ENCODE measurements at regions not wholly inside any gene's neighbourhood (a gene's known extent, or its start where the extent isn't known, plus 50 kb on each side); places are given as distances from the start of the nearest gene placed in this dataset.

DNA sequence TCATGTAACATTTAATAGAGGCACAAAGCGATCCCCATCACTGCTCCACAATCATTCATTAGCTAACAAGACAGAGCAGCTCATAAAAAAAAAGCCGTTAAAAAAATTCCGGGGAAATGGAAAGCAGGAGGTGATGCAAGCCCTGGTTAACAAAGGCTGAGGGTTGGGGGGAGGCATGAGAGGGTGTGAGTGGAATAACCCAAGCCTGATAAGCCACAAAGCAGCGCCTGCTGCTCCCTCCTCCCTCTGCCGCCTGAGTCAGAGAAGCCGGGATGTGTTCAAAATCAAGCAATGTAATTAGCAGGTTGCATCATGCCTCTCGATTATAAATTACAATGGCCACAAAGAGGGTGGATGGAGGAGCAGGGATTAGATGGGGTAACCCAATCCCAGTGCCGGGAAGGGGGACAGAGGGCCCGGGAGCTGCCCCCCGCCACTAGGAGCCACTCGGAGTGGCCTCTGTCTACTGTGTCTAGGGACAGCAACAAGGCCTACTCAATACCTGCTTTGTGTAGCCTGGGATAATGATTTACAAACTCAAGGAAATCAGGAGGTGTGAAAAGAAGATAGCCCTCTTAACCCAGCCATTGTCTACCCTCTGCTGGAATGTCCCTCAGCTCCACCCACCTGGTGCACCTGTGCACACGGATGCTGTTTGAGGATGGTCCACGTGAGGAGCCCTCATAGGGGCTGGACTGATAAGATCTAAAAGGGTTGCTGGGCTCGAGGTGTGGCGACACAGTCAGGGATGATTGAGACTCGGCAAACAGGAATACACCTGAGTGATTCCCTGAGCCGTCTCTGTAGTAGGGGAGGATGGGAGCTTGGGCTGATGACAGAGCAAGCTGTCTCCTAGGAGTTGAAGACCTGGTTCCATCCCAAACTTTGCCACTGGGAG lies 156.9 kb downstream of the VEGFA start:
- in situ Hi-C loops (cut with HindIII; ENCODE audit: low sequenced_read_pairs): loop anchor here (5.0 kb wide), 1 partner anchor 85 kb away; no protein-coding TSS in a partner anchor

DNA sequence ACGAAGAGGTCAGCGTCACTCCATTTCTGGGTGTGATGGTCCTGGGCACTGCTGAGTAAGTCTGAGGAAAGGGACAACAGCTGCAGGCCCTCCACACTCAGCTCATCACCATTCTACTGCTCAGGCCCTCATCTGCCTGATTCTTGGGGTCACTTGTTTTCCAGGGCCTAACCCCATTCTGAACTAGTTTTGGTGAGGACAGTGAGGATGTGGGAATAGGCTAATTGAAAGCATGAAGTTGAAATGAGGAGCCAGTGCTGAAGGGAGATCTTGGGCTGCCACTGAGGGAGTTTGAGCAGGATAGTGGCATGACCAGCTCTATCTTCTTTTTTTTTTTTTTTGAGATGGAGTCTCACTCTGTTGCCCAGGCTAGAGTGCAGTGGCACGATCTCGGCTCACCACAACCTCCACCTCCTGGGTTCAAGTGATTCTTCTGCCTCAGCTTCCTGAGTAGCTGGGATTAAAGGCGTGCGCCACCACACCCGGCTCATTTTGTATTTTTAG lies 155.7 kb downstream of the VEGFA start:
- in situ Hi-C loops (cut with HindIII; ENCODE audit: low sequenced_read_pairs): loop anchor here (5.0 kb wide), 1 partner anchor 87 kb away; no protein-coding TSS in a partner anchor

DNA sequence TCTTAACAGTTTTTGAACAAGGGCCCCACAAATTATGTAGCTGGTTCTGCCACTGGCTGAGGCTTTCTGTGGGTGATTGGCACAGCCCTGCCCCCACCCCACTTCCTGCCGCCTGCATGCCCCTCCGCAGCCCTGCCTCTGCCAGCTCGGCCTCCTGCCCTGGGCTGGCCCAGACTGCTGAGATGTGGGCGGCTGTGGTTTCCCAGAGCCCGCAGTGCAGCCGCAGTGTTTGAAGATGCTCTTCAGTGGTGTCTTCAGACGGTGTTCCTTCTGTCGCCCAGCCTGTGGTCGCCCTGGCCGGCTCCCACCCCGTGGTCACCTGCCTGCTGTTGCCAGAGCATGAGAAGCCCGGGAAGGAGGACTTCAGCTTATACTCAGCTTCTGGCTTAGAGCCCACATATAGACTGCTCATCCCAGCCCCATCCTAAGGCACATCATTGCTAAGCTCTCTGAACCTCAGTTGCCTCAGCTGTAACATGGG lies 154.3 kb downstream of the VEGFA start:
- in situ Hi-C loops (cut with HindIII; ENCODE audit: low sequenced_read_pairs): no loop called here

DNA sequence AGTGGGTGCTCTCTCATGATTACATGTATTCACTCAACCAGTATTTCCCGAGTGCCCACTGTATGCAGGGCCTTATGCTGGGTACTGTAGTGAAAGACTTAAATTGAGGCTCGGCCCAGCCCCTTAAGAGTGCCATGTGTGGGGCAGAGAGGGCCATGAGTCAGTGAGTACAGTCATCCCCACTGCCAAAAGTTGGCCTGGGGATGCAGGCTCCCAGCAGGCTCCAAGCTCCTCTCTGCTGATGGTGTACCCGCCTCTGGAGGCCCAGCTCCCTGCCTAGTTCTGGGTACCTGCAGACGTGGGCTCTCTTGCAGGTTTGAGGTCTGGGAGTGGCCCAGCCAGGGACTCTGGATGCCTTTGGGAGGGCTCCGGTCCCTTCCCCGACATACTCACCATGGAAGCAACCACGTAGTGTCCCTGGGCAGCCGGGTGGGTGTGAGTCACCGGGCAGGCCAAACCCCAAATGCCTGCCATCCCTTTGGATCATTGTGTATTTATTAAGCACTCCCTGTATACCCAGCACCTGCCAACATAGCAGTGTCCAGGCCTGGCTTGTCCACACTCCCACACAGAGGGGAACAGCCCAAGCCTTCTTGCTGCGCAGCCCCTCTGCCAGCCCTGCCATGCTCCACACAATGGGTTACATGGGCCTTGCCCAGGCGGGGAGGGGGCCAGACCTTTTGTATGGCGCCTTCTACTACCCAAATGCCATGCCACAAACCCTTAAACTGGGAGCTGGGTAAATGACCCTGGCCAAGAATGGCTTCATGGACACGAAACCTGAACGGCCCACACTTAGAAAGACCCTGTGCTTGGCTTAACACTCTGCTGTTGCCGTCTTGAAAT lies 153.6 kb downstream of the VEGFA start:
- in situ Hi-C loops (cut with HindIII; ENCODE audit: low sequenced_read_pairs): no loop called here

DNA sequence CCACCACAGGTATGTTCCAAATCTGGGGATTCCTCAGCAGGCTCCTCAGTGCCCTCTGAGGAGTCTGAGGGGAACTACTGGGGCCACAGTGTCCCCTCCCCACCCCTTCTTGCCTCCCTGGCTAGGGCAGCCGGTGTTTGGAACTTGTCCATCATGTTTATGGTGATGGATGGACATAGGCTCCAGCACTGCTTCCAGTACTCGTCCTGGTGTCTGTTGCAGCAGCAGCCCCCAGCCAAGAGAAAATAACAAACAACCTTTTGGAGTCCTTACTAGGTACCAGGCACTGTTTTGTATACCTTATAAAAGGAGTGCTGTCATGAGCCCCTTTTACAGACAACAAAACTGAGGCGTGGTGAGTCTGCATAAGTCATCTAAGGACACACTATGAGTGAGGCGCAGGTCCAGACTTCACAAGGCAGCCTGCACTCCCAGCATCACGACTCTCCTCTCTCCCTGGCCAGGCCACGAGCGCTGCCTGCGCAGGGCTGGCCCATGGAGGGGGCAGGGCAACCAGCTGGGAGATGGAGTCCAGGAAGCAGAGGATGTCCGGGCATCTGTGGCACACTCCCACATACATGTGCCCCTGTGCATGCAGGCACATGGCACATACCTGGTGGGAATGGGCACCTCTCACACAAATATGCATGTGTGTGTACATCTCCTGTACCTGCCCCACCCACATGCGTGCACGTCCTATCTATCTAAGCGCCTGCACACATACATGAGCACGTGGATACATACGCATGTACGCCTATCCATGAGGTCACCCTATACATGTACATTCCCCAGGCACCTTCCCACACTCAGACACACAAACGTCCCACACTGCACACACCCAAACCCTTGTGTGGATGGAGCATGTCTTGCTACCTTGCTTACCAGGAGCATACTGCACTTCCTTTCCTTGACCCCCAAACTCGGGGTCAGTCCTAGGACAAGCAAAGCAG lies 152.7 kb downstream of the VEGFA start:
- in situ Hi-C loops (cut with HindIII; ENCODE audit: low sequenced_read_pairs): no loop called here

DNA sequence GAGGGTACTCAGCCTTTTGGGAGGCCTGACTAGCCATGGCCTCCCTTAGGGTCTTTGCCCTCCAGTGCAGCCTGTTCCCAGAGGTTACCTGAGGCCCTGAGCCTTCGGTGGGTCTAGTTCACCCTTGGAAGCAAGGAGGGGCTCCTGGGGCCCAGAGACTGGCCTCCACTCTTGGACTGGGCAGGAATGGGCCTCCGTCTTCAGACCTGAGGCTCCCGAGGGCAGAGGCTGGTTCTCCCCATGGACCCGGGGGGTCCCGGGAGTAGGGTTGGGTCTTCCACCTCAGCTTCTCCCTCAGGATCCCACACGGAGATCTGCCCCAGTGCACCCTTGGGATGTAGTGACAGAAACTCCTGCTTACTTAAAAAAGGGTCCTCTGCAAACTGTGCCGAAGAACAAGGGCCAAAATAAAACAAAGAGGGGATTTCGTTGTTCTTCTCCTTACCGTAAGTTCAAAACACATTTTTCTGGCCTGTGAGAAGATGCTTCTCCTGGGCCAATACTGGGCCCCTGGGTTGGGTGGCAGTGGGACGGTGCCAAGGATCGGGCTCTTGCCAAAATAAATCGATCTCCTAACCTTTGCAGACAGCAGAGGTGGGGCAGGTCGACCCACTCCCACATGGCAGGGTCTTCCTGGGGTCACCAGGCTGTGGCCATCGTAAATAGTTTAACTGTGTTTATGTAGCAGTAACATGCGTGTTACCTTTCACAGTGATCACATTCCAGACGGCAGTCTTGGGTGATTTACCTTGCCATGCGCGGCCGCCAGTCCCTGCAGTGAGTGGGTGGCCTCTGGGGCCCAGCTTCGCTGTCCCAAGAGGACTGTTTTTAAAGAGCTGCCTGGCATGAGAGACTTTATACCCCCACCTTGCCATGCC lies 151.8 kb downstream of the VEGFA start:
- in situ Hi-C loops (cut with HindIII; ENCODE audit: low sequenced_read_pairs): no loop called here

DNA sequence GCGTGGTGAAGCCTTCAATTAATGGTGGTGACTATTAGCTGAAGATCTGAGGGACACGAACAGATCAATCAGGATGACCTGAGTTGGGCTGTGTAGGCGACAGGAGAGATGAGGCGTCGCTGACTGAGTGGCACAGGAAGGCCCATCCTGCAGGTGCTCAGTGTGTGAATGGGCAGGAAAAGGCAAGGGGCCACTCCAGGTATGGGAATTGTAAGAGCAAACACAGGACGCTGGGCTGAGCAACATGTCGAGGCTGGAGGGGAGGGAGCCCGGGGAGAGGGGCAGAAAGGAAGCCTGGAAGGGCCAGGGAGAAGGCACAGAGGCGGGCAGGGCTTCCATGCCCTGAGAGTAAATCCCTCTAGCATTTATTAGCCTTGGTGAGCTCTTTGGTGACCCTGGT lies 151.0 kb downstream of the VEGFA start:
- in situ Hi-C loops (cut with HindIII; ENCODE audit: low sequenced_read_pairs): no loop called here

DNA sequence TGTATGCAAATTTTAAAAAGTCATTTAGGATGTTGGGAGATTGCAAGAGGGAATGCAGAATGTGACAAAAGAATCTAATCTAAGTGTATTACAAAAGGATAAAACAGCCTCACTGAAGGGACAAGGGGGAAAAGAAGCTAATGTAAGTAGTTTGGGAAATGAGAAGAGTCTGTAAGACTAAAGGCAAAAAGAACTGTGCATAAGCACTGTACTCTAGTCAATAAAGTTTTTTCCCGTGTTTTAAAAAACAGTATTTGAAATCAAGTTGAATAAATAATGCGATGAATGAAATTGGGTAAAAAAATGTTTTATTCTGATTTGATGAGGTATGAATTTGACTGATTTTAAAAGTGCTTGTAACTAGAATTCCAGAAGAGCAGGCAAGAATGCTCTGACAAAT lies 149.8 kb downstream of the VEGFA start:
- in situ Hi-C loops (cut with HindIII; ENCODE audit: low sequenced_read_pairs): no loop called here

DNA sequence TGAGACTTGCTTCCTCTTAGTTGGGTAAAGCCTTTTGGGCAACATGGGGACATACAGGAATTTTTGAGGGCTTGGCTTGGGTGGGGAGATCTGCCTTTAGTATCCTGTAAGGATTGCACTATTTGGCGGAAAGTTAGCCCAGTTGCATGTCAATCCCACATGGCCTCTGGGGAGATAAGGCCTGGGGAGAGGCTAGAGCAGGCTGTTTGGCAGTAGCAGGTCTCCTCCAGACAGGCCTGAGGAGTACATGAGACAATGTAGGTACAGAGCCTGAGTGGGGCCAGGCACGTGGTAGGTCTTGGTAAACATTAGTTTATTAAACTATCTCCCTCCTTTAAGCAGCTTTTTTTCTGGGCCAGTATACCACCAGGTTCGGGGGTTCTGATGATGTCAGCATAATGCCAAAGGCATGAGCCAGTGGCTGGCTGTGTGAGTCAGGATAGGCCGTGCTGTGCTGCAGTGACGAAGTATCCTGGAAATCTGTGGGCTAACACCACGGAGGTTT lies 147.9 kb downstream of the VEGFA start:
- in situ Hi-C loops (cut with HindIII; ENCODE audit: low sequenced_read_pairs): no loop called here

DNA sequence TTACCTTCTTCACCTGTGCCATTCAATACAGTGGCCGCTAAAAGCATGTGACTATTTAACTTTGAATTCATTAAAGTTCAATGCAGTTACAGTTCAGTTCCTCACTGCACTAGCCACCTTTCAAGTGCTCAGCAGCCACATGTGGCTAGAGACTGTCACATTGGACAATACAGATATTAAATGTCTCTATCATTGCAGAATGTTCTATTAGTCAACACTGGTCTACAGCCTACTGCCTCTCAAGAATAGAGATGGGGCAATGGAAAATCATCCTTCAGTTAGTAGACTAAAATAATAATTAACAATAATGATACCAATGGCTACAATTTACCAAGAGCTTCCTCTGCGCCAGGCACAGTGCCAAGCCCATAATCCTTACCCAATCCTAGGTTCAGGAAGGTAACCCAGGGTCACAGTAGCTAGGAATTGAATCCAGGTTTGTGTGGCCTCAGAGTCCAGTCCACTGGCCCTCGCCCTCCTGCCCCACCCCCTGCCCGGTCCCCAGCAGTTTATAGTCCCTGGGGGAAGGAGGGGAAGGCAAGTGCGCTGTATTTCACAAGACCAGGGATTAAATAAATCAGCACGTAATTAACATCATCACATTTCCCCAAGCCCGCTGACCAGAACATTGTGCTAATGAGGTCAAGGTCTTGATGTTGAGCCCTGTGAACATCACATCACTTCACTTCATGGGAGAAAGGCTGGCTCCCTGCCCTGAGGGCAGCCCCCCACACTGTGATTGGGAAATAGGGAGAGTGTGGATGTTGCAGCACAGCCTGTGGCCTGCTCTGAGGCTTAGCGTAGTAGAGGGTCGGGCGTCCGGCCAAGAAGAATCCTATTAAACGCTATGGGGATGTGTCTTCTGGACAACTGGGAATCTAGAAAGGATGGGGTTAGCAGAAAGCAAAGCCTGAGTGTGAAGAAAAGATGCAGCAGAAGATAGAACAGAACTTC lies 147.2 kb downstream of the VEGFA start:
- in situ Hi-C loops (cut with HindIII; ENCODE audit: low sequenced_read_pairs): no loop called here

DNA sequence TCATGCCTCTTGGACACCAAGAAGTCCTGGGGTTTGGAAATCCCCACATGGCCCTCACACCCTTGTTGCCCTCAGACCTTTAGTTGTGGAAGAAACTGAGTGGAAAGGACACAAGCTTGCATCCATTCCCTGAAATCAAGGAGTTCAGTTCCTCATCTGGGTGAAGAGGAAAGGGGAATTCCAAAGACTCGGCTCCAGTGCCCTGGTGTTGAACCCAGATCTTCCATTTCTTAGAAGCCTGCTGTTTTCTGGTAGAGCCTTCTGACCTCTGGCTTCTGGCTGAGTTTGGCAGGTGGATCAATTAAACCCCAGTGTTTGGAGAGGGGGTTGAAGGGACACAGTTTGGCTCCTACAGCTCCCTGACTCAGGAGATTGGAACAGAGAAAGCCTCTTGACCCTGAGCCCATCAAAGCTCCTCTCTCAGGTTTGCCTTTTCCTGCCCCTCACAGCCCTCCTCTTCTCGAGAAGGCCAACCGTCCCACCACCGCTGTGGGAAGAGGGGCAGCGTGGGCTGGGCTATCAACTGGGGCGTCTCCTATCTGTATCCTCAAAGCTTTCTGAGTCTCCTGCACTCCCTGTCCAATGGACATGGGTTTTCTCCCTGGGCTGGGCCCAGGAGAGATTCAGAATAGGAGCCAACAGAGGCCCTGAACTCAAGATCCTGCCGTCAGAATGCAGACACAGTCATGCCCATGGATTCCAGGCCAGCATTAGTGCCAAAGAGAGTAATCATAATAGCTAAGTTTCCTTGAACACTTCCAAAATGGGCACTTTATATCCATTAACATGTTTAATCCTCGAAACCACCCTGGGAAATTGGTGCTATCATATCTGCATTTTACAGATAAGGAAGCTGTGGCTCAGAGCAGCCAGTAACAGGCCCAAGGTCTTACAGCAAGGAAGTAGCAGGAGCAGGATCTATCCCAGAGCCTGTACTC lies 146.2 kb downstream of the VEGFA start:
- in situ Hi-C loops (cut with HindIII; ENCODE audit: low sequenced_read_pairs): no loop called here

DNA sequence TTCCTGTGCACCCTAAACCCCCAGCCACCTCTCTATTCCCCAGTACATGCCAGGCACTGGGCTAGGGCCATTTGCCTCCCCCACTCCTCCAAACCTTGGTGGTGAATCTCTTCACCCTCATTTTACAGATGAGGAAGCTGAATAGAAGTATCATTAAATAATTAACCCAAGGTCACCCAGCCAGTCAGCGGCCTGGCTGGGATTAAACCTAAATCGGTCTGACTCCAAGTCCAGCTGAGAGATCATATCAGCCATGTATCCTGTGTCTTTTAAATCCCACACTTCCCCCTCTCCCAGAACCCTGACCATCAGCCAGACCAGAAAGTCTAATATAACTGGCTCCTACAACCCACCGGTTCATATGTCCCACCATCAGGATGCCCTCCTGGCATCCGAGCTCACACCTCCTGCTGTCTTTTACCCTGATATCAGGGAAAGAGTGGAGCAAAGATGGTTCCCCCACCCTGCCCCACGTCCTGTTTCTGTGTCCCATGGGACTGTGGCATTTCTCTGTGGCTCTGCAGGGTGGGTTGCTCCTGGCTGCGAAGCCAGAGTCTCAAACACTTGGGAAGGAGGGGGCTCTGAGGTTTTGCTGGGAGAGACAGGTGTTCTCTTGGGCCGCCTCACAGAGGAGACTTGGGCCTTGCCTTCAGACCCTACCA lies 145.3 kb downstream of the VEGFA start:
- in situ Hi-C loops (cut with HindIII; ENCODE audit: low sequenced_read_pairs): no loop called here

DNA sequence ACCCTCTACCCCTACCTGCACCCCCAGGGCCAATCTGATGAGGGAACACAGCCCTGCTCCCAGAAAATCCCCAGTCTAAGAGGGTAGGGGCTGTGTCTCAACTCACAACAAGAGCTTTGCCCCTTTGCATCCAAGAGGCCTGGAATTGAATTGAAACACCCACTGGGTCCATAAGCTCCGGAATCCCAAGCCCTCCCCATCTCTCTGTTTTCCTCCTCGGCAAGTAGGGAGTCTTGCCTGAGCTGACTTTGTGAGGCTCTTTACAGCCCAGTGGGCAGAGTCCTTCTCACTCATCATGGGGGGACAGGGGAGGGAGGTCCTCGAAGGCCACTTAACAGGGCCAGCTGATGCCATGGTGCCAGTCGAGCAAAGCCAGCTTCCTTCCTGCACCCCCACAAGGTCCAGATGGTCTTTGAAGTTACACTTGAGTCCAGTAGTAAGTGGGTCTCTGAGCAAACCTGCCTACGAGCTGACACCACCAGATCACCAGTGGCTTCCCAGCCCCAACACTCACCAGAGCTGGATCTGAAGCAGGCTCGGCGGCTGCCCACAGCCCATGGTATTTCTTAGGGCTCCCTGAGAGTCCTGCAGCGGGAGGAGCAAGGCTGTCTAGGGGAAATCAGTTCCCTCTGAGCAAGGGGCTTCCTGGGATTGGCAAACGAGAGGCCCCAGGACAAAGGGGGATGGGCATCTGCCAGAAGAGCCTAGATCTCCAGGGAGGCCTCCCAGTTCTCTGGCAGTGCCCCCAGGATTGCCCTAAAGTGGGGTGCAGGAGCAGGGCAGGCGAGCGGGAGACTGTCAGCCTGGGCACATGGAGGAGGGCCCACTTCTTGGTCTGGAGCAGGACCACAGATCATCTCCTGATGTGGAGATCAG lies 144.5 kb downstream of the VEGFA start:
- in situ Hi-C loops (cut with HindIII; ENCODE audit: low sequenced_read_pairs): no loop called here

DNA sequence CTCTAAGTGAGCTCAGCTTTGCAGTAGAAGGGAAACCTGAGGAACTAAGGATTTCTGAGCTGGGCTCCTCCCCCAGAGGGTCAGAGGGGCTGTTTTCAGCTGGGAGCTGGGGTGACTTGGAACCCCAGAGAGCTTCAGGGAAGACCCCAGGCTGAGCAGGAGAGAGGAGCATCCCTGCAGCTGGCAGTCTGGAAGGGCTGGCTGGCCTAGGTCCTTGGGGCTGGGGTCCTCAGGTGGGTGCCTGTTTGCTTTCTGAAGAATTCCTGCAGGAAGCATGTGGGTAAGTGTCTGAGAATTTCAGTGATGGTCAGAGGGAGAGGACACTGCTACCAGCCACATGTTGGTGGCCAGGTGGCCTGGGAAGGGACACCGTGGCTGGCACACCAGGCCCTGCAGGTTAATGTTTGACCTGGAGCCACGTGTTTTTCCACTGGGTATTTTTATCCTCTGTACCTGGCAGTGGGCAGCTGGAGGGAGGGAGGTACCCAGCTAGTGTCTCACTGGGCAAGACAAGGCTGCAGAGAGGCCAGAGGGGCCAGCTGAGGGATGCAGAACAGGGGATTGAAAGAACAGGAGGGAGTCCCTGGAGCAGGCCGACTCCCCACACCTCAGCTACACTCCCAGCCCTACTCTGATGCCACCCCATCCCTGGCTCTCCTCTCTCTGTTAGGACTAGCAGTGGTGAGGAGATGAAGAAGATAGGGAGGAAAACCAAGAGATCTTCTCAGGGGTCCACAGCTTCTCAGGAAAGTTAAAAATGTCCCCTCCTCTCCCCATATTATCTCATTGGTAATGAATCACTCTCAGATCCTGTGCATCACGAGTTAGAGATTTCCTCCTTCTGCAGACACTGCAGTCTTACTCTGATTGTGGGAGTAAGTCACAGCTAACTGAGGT lies 143.6 kb downstream of the VEGFA start:
- in situ Hi-C loops (cut with HindIII; ENCODE audit: low sequenced_read_pairs): no loop called here
